AG04450 (cell line): ENCODE measurements at regions not wholly inside any gene's neighbourhood (a gene's known extent, or its start where the extent isn't known, plus 50 kb on each side); places are given as distances from the start of the nearest gene placed in this dataset.
A peak's percentile ranks its signal among the peaks of the same experiment; 100 is the strongest.

Experiments
- CTCF ChIA-PET: fragments of 300-600, 350-600 bp; formaldehyde crosslinking; extraction: SDS; loops from one replicate; lab custom pipeline; 2022; ENCODE audit warnings: antibody characterized with exemption, inconsistent platforms; lab: Charles Lee
- POLR2A ChIA-PET: fragments of 350-600 bp; formaldehyde crosslinking; extraction: SDS; loops from one replicate; lab custom pipeline; 2021; ENCODE audit warnings: antibody characterized with exemption, inconsistent platforms; lab: Yijun Ruan, JAX
- DNase-seq: peaks from one replicate; pipeline ENCODE4 v3.0.0-alpha.2; 2011; ENCODE audit warnings: low read depth, low spot score
- H3K27ac ChIP-seq: one replicate; pipeline ENCODE4 v1.5.1; 2012; ENCODE audit warnings: low read depth, low read length, control low read depth
- H3K27me3 ChIP-seq: one replicate; pipeline ENCODE4 v1.6.0; 2012; ENCODE audit warnings: low read length; ENCODE audit not compliant: control insufficient read depth, insufficient read depth
- H3K4me3 ChIP-seq: 2 replicates; pipeline ENCODE4 v1.5.1; 2011; ENCODE audit warnings: mild to moderate bottlenecking, low read depth, low read length, control low read depth
- H3K9me3 ChIP-seq: 2 replicates; pipeline ENCODE4 v1.5.1; 2012; ENCODE audit warnings: low read length; ENCODE audit not compliant: control insufficient read depth, insufficient read depth
- CTCF ChIP-seq: IDR thresholded peaks from 2 replicates; pipeline ENCODE4 v1.5.1; 2011; ENCODE audit warnings: low read depth, low read length, control low read depth, inconsistent platforms

GRCh38 chr12:67430708-67431335 is 161.7 kb downstream of the CAND1 start:
- POLR2A ChIA-PET, result no interaction called here
- H3K4me3 ChIP-seq, result no peak overlapping the region
- DNase-seq, result no peak
- H3K27me3 ChIP-seq, result no peaks in the 10 kb centered on the region
- peaks cover 3% of the 10 kb centered on the region; the same call in 1 of the 2 replicates for H3K9me3 ChIP-seq
- CTCF ChIA-PET, result interaction anchor here (1.0 to 2.1 kb wide), 5 partner anchors 10 to 568 kb away, joined by 3 to 10 read pairs (median 3); no protein-coding TSS in a partner anchor
- TF ChIP-seq CTCF, result no peak
- no peak overlapping the region for H3K27ac ChIP-seq

GRCh38 chr12:67431411-67432020 is 162.4 kb downstream of the CAND1 start:
- ChIA-PET POLR2A (no interaction called here), CTCF (interaction anchor here (1.0 to 2.1 kb wide), 4 partner anchors 10 to 76 kb away, joined by 3 to 10 read pairs (median 4); no protein-coding TSS in a partner anchor)
- no peak overlapping the region for H3K27ac ChIP-seq

GRCh38 chr12:67433385-67434175 is 164.4 kb downstream of the CAND1 start:
- DNase-seq, result no peak
- no peak for TF ChIP-seq CTCF
- ChIA-PET POLR2A (no interaction called here), CTCF (interaction anchor here (2.0 to 4.3 kb wide), 2 partner anchors 9 to 78 kb away, joined by 6 to 59 read pairs; no protein-coding TSS in a partner anchor)
- peak overlapping the region; percentile 89 for H3K27ac ChIP-seq
- no peaks in the 10 kb centered on the region for H3K9me3 ChIP-seq
- no peaks in the 10 kb centered on the region for H3K27me3 ChIP-seq
- no peak overlapping the region for H3K4me3 ChIP-seq

More at GRCh38 chr12:67431411-67432020, 162.4 kb downstream of the CAND1 start:
- DNase-seq, result no peak
- Histone ChIP-seq H3K27me3 (no peaks in the 10 kb centered on the region), H3K4me3 (no peak overlapping the region), H3K9me3 (peaks cover 3% of the 10 kb centered on the region; the same call in 1 of the 2 replicates)
- TF ChIP-seq CTCF, result no peak

- POLR2A ChIA-PET, result interaction anchor here (0.7 to 1.5 kb wide), 6 partner anchors 22 to 246 kb away, joined by 3 to 8 read pairs (median 4); partner anchors contain the start of genes CAND1 and DYRK2
- CTCF ChIA-PET, result interaction anchor here (0.7 to 4.3 kb wide), 2 partner anchors 79 to 165 kb away, joined by 3 to 59 read pairs; partner anchors contain the start of gene CAND1
- H3K27ac ChIP-seq, result peak overlapping the region; percentile 84
- DNase-seq, result peak; percentile 93
- H3K4me3 ChIP-seq, result peak overlapping the region; percentile 21; the same call in 1 of the 2 replicates
- no peak for TF ChIP-seq CTCF
- H3K9me3 ChIP-seq, result no peaks in the 10 kb centered on the region
- no peaks in the 10 kb centered on the region for H3K27me3 ChIP-seq
These were observed 165.7 kb downstream of the CAND1 start for GRCh38 chr12:67434671-67435370.
